ENCODE measurements at regions not wholly inside any gene's neighbourhood (a gene's known extent, or its start where the extent isn't known, plus 50 kb on each side); places are given as distances from the start of the nearest gene placed in this dataset.

DNA sequence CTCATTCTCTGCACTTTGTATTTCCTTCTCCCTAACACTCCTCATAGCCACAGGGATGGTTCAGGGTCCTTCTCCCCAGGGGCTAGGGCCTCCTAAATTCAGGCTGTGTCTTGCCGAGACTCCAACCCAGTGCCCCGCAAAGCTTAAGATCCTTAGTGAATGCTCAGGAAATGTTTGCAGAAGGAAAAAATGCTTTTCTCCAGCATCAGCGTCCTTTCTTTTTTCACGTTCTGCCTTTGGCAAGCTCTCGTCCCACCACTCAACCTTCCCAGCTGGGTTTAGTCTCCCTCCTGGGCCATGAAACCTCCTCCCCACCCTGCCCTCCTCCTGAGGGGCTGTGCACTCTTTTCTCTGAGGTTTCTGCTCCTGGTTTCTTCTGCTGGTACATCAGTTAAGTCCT is 503.8 kb upstream of the B3GAT1 start:
- DNase-seq (ENCODE audit: low spot score) (no peak), ATAC-seq (no peak)

DNA sequence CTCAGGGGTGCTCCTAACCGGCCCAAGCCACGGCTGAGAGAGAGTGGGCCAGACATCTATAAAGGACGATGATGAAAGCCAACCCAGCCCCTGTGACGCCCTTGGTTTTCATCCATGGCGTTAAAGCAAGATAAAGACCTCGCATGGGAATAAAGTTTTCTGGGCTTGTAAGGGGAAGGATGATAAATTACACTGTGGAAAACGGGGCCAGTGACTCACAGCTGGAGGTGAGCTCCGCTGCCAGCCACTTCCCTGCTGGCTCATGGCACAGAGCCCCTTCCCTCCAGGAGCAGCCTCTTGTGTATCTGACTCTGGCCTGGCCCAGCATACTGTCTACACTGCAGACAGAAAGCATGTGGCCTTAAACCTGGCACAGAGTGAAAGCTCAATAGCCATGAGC is 503.2 kb upstream of the B3GAT1 start:
- DNase-seq (ENCODE audit: low spot score) = no peak

DNA sequence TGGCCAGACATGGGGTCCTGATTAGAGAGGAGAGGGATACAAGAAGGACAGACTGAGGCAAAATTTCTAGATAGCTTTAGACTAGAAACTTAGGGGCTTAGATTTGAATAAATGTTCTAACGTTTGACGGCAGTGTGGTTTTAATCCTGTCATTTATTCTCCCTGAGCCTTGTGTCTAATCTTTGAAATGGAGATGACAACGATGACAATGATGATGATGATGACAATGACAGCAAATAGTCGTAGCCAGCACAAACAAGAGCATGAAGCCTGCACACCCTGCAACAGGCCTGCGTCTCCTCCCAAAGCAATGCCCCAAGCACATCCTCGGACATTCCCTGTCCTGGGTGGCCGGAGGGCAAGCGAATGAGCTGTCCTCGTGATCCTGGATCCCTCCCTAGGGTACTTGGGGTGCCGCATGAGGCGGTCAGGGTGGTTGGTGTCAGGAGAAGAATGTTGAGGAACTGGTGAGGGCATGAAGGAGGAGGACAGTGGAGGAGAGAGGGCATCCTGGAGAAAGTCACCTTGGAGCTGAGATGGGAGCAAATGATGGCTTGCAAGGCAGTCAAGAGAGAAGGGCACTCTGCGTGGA is 502.1 kb upstream of the B3GAT1 start:
- no peak for ATAC-seq
- DNase-seq (ENCODE audit: low spot score) = no peak

More for the DNA sequence above, 503.2 kb upstream of the B3GAT1 start:
- no peak for ATAC-seq

DNA sequence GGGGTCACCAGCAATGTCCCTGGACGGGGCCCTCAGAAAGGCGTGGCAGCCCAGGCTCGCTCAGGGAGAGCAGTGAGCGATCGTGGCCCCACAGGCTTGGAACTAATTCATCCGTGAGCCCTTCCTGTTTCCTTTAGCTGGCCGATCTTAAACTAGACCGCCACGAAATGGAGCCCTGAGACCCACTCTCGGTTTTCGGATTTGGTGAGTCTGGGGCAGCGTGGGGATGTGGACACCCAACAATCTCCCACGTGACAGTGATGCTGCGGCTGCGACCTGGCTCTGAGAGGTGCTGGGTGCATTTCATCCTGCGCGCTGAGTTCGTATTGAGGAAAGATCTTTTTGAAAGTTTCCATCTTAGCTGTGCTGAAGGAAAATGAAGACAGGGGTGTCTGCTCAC is 501.3 kb upstream of the B3GAT1 start:
- no peak for ATAC-seq
- no peak for DNase-seq (ENCODE audit: low spot score)

DNA sequence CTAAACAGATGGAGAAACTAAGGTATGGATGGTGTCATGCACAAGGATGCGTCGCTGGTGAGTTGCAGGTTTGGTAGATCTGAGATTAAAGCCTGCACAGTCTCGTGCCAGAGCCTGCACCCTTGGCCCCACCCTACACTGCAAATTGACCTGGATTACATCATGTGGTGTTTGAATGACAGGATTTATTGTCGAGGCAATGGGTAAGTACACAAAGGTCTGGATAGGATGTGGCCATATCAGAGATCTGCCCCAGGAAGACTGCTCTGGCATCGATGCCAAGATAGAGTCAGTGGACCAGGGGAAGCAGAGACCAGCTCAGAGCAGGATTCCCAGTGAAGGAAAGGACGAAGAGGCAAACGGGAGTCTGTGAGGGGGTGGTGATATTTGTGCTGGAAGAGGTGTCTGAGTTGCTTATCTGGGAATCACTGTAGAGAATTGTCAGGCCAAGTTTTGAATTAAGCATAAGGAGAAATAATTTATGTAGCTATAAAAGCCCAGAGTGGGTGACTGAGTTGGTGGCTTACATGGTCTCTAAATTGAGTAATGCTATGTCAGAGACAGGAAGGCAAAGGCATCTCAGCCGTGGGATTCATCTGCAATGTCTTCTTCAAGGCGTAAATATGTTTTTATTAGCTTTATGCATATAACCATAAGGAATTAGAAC is 499.6 kb upstream of the B3GAT1 start:
- ATAC-seq = no peak
- no peak for DNase-seq (ENCODE audit: low spot score)

DNA sequence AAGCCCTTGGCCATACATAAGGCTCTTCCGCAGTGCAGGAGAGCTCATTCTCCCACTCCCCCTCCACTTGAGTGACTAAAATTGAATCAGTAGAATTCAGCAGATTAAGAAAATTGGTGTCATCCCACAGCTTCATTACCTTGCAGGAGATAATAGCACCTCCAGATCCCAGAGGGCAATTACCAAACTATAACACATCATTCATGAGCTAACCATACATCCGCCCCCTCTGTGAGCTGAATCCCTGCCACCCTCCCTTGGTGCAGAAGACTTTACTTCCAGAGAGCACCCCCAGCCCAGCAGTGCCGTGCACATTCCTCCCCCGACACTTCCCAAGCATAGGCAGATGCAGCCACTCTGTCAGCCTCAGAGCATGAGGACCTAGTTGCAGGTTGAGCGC is 496.5 kb upstream of the B3GAT1 start:
- DNase-seq (ENCODE audit: low spot score) (no peak), ATAC-seq (no peak)

DNA sequence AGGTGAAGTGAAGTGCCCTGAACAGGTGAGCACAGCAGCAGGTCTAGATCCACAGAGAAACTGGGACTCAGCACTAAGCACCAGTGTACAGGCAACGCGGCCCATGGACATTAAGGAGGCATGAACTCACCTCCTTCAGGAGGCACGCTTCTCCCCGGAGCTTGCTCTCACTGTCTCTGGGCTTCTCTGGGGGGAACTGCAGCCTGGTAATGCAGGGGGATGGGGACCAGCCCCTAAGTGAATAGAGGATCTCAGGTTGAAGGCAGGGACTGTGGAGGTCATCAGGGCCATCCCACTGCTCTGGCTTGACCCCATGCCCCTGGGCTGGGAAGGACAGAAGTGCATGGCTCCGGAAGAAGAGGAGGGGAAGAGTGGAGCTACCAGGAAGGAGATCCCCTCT is 495.6 kb upstream of the B3GAT1 start:
- ATAC-seq (no peak), DNase-seq (ENCODE audit: low spot score) (no peak)

DNA sequence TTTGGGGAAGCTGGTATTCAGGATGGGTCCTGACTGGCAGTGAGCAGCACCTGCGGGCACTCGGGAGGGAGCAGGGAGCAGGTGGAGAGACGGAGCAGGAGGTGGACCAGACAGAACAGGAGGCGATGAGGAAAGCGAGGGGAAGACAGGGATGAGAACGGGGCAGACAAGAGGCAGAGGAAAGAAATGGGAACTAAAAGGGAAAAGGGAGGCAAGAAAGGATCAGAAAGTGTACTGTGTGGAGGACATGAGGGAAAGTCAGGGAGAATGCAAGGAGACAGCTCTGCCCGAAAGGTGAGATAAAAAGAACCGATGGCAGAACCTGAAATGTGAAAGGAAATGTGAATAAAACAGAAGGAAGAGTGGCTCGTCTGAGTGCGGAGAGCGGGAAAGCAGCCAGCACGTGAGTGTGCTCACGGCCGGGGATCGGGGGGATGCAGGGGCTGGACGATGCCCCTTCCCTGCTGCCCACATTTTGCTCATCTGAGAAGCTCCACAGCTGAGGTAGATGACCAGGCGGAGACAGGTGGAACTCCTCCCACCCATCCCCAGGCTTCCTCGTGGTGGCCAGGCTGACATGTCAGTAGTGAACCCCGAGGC is 494.4 kb upstream of the B3GAT1 start:
- no peak for ATAC-seq
- no peak for DNase-seq (ENCODE audit: low spot score)

DNA sequence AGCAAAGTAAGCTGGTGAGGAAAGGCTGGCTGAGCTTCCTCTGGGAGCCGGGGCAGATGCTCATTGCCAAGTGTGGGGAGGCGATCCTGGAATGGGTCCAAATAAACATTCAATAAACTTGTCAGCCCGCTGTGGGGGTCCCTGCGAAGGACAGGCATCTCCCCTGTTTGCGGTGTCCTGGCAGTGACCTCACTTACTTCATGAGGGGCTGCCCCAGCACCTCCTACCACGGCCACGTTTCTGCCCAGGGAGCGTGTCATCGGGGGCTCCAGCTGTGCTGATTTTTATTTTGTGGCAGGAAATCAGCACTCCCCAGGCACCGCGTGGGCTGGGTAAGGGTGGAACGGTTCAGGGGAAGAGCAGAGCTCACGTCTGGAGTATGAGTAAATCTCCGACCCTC is 493.9 kb upstream of the B3GAT1 start:
- ATAC-seq (no peak), DNase-seq (ENCODE audit: low spot score) (no peak)

DNA sequence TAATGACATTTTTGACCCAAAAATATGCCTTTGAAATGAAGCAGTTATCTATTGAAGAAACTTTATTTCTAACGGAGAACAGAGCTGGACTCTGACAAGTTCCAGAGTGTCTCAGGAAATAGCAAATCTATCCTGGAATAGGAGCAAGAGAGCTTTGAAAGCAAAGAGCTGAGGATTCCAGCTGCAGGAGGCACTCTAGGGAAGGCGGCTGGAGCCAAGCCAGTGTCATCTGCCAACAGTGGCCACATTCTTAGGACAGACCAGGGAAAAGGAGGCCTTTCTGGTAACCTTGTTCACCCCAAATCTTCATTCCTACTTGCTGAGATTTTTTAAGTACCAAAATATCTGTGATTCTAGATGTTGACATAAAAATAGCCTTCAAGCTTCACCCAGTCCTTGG is 493.5 kb upstream of the B3GAT1 start:
- DNase-seq (ENCODE audit: low spot score) = no peak
- ATAC-seq = no peak

DNA sequence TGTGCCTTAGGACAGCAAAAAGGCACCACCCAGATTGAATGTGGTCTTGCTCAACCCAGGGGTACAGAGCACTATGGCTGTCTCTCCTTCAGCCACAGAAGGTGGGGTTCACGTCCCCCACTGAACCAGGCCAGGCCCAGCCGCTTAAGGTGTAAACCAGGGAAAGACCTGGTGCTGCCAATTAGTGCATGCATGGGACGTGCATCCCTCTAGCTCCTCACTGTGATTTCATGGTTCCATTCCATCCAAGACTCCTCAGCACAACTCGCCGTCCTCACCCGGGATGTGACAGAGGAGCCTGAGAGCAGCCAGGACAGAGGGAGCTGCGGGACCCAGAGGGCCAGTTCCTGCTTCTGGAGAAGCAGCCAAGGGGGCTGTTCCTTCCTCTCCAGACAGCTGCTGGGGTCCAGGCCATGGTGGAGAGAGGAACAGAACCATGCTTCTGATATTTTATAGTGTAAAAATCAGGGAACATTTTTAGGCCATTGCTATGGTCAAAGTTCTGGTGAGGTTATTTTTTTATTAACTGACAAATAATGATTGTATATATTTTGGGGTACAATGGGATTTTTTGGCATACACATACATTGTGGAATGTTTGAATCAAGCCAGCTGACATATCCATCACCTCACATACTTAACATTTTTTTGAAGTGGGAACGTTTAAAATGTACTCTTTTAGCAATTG is 492.2 kb upstream of the B3GAT1 start:
- ATAC-seq (no peak), DNase-seq (ENCODE audit: low spot score) (no peak)

DNA sequence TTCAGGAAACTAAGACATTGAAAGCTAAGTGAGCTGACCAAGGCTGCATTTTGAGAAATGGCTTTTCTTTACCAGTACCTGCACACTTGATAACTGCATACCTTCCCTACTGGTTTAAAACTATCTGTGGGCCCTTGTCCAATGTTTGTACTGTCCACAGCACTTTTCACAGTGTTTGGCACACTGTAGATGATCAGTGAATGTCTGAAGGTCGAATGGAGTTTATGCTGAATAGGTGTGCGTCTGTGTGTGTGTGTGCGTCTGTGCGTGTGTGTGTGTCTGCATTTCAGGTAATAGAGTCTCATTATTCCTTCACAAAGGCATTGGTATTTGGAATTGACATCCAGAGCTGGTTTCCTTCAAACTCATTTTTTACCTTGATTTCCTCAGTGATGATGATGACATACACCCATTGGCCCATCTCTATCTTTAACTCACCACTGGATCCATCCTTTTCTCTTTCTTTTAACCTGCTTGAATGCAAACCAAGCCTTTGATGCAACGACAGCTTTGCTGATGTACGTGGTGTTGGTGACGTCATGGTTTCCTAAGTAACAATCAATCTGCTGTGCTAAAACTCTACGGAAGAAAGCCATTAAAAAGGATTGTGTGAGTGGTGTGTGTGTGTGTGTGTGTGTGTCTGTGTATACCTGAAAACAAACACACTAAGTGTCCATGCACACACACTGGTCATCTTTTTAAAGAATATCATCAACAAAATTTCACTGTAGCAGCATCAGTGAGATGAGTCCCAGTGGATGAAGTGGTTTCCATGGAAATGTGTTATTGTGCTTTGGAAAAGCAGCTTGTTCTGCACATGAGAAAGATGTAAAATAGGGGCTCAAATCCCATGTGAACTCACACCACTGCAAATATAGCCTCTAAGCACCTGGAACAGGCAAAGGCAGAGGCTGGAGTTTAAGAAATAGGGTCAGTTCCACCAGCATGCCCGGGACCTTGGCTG is 490.2 kb upstream of the B3GAT1 start:
- DNase-seq (ENCODE audit: low spot score) (no peak), ATAC-seq (peak; percentile 63)

DNA sequence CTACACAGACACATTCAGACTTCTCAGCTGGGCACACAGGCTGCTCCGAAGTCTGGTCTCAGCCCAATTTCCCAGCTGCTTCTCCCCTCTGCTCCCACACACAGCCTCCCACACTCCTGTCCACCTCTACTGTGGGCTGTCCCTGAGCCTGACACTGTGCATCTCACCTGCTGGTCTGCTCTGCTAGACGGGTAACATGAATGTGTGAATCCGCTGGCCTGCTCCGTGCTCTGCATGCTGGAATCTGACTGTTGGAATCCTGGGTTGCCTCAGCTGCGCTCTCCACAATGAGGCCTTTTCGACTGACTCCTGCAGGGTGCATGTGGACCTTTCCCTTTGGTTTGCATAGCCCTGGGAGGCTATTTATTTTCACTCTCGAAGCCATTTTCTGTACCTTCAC is 489.5 kb upstream of the B3GAT1 start:
- DNase-seq (ENCODE audit: low spot score) (no peak), ATAC-seq (no peak)

DNA sequence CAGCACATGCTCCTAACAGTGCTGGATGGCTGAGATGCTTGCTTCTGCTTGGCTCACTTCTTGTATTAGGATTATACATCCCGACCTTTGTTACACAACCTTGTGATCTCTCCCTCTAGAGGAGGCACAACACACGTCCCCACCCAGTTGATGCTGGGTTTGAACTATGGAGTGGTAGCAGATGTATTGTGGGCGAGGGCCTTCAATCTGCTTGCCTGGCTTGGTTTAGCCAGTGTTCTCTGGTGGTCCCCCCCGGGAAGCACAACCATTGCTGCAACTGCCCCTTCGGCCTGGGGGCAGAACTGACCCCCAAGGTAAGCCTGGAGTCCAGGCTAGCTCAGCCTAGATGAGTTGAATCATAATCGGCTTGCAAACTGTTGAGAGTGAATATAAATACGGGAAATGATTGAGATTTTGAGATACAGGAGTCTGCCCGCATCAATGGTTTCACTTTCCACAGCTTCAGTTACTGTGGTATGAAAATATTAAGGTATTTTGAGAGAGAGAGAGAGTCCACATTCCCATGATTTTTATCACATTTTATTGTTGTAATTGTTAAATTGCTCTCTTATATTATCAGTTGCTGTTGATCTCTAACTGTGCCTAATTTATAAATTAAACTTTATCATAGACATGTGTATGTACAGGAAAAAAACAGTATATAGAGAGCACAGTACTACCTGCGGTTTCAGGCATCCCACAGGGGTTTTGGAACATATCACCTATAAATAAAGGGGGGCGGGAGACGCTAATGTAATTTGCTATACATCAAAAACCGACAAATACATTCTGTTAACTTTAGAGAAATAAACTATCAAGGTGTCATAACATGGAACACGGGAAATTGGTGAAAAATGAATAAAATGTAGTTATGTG is 482.0 kb upstream of the B3GAT1 start:
- no peak for DNase-seq (ENCODE audit: low spot score)
- no peak for ATAC-seq

DNA sequence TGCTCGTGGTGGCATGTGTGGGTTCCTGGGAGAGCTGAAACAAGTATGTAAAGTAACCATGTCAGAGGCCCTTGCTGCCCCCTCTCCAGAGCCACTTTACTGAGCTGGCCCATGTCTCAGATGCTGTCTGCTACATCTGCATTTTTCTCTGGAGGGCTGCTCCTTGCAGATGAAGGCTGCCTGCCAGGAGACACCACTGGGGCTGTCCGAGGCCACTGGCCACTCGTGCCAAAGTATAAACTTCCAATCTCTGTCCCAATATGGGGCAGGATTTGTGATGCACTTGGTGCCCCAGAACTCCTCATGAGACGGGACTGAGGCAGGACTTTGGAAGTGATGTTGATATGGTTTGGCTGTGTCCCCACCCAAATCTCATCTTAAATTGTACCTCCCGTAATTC is 478.4 kb upstream of the B3GAT1 start:
- no peak for ATAC-seq
- DNase-seq (ENCODE audit: low spot score) = no peak

DNA sequence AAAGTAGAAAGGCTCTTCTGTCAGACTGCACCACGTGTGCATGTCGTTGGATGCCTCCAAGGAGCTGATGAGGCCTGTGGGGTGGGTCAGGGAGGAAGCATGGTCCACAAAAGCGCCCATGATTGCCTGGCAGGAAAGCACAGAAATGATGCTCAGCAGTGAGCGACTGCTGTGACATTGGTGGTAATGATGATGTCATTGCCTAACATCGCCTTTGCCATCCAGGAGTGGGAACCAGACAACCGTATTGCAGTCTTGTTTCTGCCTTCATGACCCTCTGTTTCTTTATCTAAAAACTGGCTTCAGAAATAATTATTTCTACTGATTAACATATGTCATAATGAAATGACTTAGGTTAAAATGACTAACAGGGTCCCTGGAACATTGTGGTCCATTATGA is 477.8 kb upstream of the B3GAT1 start:
- DNase-seq (ENCODE audit: low spot score) = no peak
- ATAC-seq = no peak

DNA sequence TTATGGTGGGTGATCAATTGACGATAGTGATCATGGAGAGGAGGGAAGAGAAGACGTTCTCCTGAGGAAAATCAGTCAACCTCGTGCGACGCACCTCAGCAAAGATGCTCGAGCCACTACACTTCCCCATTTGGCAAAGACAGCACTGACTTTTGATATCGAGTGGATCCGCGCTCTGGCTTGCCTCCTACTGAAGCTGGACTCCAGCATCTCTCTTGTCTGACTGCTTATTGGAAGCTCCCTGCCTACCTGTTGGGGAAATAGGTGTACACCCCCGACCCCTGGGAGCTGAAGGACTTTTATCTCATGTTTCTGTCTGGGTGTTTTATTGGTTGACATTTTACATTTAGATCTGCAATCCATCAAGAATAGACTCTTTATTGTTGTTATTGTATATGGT is 476.8 kb upstream of the B3GAT1 start:
- DNase-seq (ENCODE audit: low spot score) (no peak), ATAC-seq (no peak)

DNA sequence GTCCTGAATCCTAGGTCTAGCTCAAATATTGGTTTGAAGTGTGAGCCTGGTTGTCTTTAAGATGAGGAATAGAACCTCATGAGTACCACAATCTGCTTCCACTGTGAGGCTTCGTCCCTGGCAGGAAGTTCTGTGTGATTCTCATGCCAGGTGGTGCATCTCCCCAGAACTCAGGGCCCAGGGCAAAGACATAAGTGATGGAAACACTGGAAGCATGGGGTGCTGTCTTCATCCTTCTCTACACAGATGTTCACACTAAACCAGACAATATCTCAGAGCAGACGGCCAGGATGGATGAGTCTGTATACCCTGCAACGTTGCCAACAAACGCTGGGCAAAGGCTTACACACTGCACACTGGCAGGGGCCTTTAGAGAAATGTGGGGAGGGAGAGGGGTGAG is 475.9 kb upstream of the B3GAT1 start:
- ATAC-seq (no peak), DNase-seq (ENCODE audit: low spot score) (no peak)

DNA sequence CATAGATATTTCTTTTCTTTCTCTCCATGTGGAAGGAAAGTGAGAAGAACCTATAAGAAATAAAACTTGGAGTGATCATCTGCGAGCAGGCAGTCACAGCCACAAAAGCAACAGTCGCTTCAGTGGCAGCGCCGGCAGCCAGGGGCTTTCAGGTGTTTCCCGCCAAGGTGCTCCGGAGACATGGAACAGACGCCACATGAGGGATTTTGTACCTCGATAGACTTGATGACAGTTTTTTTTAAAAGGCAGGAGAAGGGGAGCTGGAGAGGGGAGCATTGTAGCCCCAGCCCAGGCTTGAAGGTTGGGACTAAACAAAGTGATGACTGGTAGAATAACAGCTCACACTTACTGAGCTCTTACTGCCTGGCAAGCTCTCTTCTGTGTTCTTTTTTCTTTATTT is 471.4 kb upstream of the B3GAT1 start:
- no peak for ATAC-seq

DNA sequence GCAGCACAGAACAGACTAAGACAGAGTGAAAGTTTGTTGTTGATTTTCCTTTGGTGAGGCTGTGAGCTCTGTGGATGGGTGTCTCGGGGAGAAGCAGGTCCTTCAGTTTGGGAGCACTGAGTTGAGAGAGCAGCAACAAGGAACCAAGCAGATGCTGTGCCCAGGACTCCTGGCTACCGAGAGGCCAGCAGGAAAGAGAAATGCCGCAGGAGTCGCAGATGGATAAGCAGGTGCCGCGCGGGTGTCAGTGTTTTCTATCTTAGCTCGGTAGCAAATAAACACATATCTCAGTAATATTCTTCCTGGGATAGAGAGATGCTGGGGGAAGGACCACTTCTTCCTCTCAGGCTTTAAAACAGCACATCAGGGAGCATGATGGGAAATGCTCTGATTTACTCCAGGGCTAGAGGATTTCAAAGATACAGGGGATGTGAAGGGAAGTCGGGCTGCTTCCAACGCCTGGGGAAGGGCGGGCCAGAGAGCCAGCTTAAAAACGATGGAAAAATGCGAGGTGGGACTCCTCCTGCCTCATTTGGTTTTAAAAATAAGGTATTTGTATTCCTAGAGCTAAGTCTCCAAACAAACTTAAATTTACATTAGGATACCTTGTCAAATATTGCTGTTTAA is 470.7 kb upstream of the B3GAT1 start:
- ATAC-seq = no peak
- no peak for DNase-seq (ENCODE audit: low spot score)

More for the DNA sequence above, 471.4 kb upstream of the B3GAT1 start:
- no peak for DNase-seq (ENCODE audit: low spot score)

Measured in left lobe of liver (tissue), 2 donors.